DOHH2 (cell line): ENCODE measurements at regions not wholly inside any gene's neighbourhood (a gene's known extent, or its start where the extent isn't known, plus 50 kb on each side); places are given as distances from the start of the nearest gene placed in this dataset.
"Not testable (repeated sequence)": the region's sequence is repeated elsewhere in the genome, so short reads cannot be mapped to it uniquely, and the experiment has no call there.

Source experiments
- H3F3A ChIP-seq: fragments of 200-600 bp; sonication (generic), shearing (Covaris generic); 2 replicates; pipeline ENCODE4 v1.6.0; 2016; ENCODE audit warnings: antibody characterized with exemption, mild to moderate bottlenecking; ENCODE audit not compliant: control insufficient read depth, insufficient read depth
- H3K27ac ChIP-seq: fragments of 200-600 bp; sonication (generic); 2 replicates; pipeline ENCODE4 v1.5.1; 2014; ENCODE audit warnings: low read depth, mild to moderate bottlenecking, low read length, moderate library complexity
- H3K27me3 ChIP-seq: fragments of 200-600 bp; sonication (generic); 2 replicates; pipeline ENCODE4 v1.6.1; 2014; ENCODE audit warnings: mild to moderate bottlenecking, low read length, mixed read lengths; ENCODE audit not compliant: control insufficient read depth
- H3K36me3 ChIP-seq: fragments of 200-600 bp; sonication (generic); 2 replicates; pipeline ENCODE4 v1.6.1; 2014; ENCODE audit warnings: mild to moderate bottlenecking, low read length, moderate library complexity, mixed read lengths; ENCODE audit not compliant: control insufficient read depth
- H3K4me1 ChIP-seq: fragments of 200-600 bp; sonication (generic); 2 replicates; pipeline ENCODE4 v1.6.1; 2014; ENCODE audit warnings: mild to moderate bottlenecking, low read length, mixed read lengths; ENCODE audit not compliant: control insufficient read depth
- H3K4me2 ChIP-seq: fragments of 200-600 bp; sonication (generic); 2 replicates; pipeline ENCODE4 v1.6.0; 2014; ENCODE audit warnings: mild to moderate bottlenecking, low read length, moderate library complexity
- H3K4me3 ChIP-seq: fragments of 200-600 bp; sonication (generic); 2 replicates; pipeline ENCODE4 v1.5.1; 2014; ENCODE audit warnings: mild to moderate bottlenecking, low read length, mixed read lengths
- H3K79me2 ChIP-seq: fragments of 200-600 bp; sonication (generic); 2 replicates; pipeline ENCODE4 v1.6.1; 2014; ENCODE audit warnings: mild to moderate bottlenecking, low read length, mixed read lengths; ENCODE audit not compliant: control insufficient read depth
- H3K9me2 ChIP-seq: fragments of 200-600 bp; sonication (generic); replicated peaks from 2 replicates; pipeline ENCODE4 v1.6.1; 2014; ENCODE audit warnings: mild to moderate bottlenecking, low read length, mixed read lengths; ENCODE audit not compliant: control insufficient read depth
- H3K9me3 ChIP-seq: fragments of 200-600 bp; sonication (generic); 2 replicates; pipeline ENCODE4 v1.6.1; 2014; ENCODE audit warnings: antibody characterized with exemption, low read length, mixed read lengths; ENCODE audit not compliant: control insufficient read depth, insufficient read depth
- H4K20me1 ChIP-seq: fragments of 200-600 bp; sonication (generic); 2 replicates; pipeline ENCODE4 v1.6.0; 2014; ENCODE audit warnings: low read depth, mild to moderate bottlenecking, antibody characterized with exemption, low read length, moderate library complexity; ENCODE audit not compliant: control insufficient read depth, insufficient read depth
- CTCF ChIP-seq: fragments of 200-600 bp; sonication (generic); IDR thresholded peaks from one replicate; pipeline ENCODE4 v1.5.1; 2014; ENCODE audit warnings: antibody characterized with exemption, mild to moderate bottlenecking, low read depth, low read length; ENCODE audit not compliant: poor library complexity, severe bottlenecking
- EZH2phosphoT487 ChIP-seq: fragments of 200-600 bp; sonication (generic); IDR thresholded peaks from 2 replicates; pipeline ENCODE4 v1.6.1; 2017; ENCODE audit warnings: borderline replicate concordance, mild to moderate bottlenecking, antibody characterized with exemption, low read length, moderate library complexity, mixed read lengths

GRCh38 chr9:19903076-19903475 lies 114.2 kb upstream of the SLC24A2 start:
- H3K4me1 ChIP-seq: no peaks in the 10 kb centered on the region
- H3K79me2 ChIP-seq: no peaks in the 10 kb centered on the region
- H3K9me2 ChIP-seq: no peaks in the 10 kb centered on the region
- H3K4me3 ChIP-seq: no peak overlapping the region
- no peaks in the 10 kb centered on the region for H3F3A ChIP-seq
- H3K4me2 ChIP-seq: no peak overlapping the region
- no peak for TF ChIP-seq EZH2phosphoT487
- TF ChIP-seq CTCF: no peak
- H3K27ac ChIP-seq: no peak overlapping the region
- no peaks in the 10 kb centered on the region for H3K36me3 ChIP-seq
- H4K20me1 ChIP-seq: no peaks in the 10 kb centered on the region
- no peaks in the 10 kb centered on the region for H3K9me3 ChIP-seq
- H3K27me3 ChIP-seq: no peaks in the 10 kb centered on the region

GRCh38 chr9:19901586-19901985 lies 112.7 kb upstream of the SLC24A2 start:
- H3K36me3 ChIP-seq: no peaks in the 10 kb centered on the region
- H3K79me2 ChIP-seq: no peaks in the 10 kb centered on the region
- H3K4me1 ChIP-seq: no peaks in the 10 kb centered on the region
- H3K4me3 ChIP-seq: no peak overlapping the region
- no peaks in the 10 kb centered on the region for H3K9me3 ChIP-seq
- TF ChIP-seq EZH2phosphoT487 (no peak), CTCF (no peak)
- H3K4me2 ChIP-seq: no peak overlapping the region
- H3K9me2 ChIP-seq: no peaks in the 10 kb centered on the region
- no peaks in the 10 kb centered on the region for H3K27me3 ChIP-seq
- no peak overlapping the region for H3K27ac ChIP-seq
- no peaks in the 10 kb centered on the region for H3F3A ChIP-seq
- H4K20me1 ChIP-seq: no peaks in the 10 kb centered on the region

- H3K36me3 ChIP-seq: no peaks in the 10 kb centered on the region
- TF ChIP-seq EZH2phosphoT487: no peak
- no peak for TF ChIP-seq CTCF
- H3K79me2 ChIP-seq: no peaks in the 10 kb centered on the region
- H3K4me1 ChIP-seq: no peaks in the 10 kb centered on the region
- H3F3A ChIP-seq: no peaks in the 10 kb centered on the region
- H3K4me2 ChIP-seq: no peak overlapping the region
- no peak overlapping the region for H3K4me3 ChIP-seq
- H3K27ac ChIP-seq: no peak overlapping the region
- H3K9me2 ChIP-seq: no peaks in the 10 kb centered on the region
- no peaks in the 10 kb centered on the region for H4K20me1 ChIP-seq
- no peaks in the 10 kb centered on the region for H3K27me3 ChIP-seq
- H3K9me3 ChIP-seq: no peaks in the 10 kb centered on the region
Observed at GRCh38 chr9:19896161-19896560, 107.3 kb upstream of the SLC24A2 start.

GRCh38 chr9:19895578-19895977 lies 106.7 kb upstream of the SLC24A2 start:
- not testable (repeated sequence) for H3K9me3 ChIP-seq, H4K20me1 ChIP-seq, H3K36me3 ChIP-seq, H3K4me3 ChIP-seq, H3K4me2 ChIP-seq, H3F3A ChIP-seq, H3K4me1 ChIP-seq, H3K79me2 ChIP-seq, H3K27me3 ChIP-seq, H3K9me2 ChIP-seq, H3K27ac ChIP-seq
